ENCODE measurements at regions not wholly inside any gene's neighbourhood (a gene's known extent, or its start where the extent isn't known, plus 50 kb on each side); places are given as distances from the start of the nearest gene placed in this dataset.

- no peak overlapping the region for H2BK120ac ChIP-seq (ENCODE audit: low read depth, low read length, poor library complexity, severe bottlenecking)
- H3K56ac ChIP-seq (ENCODE audit: insufficient read length, low read depth, low read length), result no peak overlapping the region
Observed at GRCh38 chr4:20046179-20046578, 205.5 kb upstream of the SLIT2 start.

More at GRCh38 chr4:20046179-20046578, 205.5 kb upstream of the SLIT2 start:
- H4K91ac ChIP-seq (ENCODE audit: insufficient read length, low read depth, low read length), result no peak overlapping the region
- H3K4me2 ChIP-seq (ENCODE audit: insufficient read depth, insufficient read length, low read length), result no peak overlapping the region
- no peaks in the 10 kb centered on the region for H4K20me1 ChIP-seq (ENCODE audit: control insufficient read depth, insufficient read depth, insufficient read length)
- Mint-ChIP-seq H3K9me3 (no peaks in the 10 kb centered on the region), H3K4me3 (no peak overlapping the region), H3K4me1 (peaks cover 13 to 15% of the 10 kb centered on the region in 2 experiments), H3K27ac (no peak overlapping the region), H3K36me3 (ENCODE audit: insufficient read depth in 1 of 3, low read depth in 3 of 3) (no peaks in the 10 kb centered on the region), H3K27me3 (ENCODE audit: low read depth) (no peaks in the 10 kb centered on the region)
- H3K79me1 ChIP-seq (ENCODE audit: insufficient read depth, low read depth, low read length, poor library complexity, severe bottlenecking), result no peaks in the 10 kb centered on the region
- H4K5ac ChIP-seq (ENCODE audit: insufficient read length, low read depth, low read length), result no peak overlapping the region
- no peak overlapping the region for H4K8ac ChIP-seq (replicated peaks; ENCODE audit: insufficient read length, low read depth, low read length)
- no peak overlapping the region for H2BK15ac ChIP-seq (ENCODE audit: low read depth, low read length)
- H3K18ac ChIP-seq (ENCODE audit: insufficient read length, low read depth, low read length), result no peak overlapping the region
- no peak overlapping the region for H3T11ph ChIP-seq (ENCODE audit: low read length)
- no peaks in the 10 kb centered on the region for H3K79me2 ChIP-seq (ENCODE audit: insufficient read depth, low read length)
- no peak overlapping the region for H3K14ac ChIP-seq (ENCODE audit: insufficient read depth, low read length)
- no peak overlapping the region for H2AFZ ChIP-seq (ENCODE audit: low read length)
- no peak overlapping the region for H3K9ac ChIP-seq (ENCODE audit: extremely low read depth, insufficient read length, low read length)
- no peak overlapping the region for H2BK12ac ChIP-seq (ENCODE audit: insufficient read length, low read depth, low read length)
- TF ChIP-seq CTCF (conservative IDR thresholded peaks at IDR 0.05), result no peak
- no peak overlapping the region for H3K4ac ChIP-seq (ENCODE audit: low read depth, low read length)
- H3K23ac ChIP-seq (ENCODE audit: insufficient read length, low read depth, low read length), result no peak overlapping the region
- no peak overlapping the region for H2BK20ac ChIP-seq (ENCODE audit: low read depth, low read length, poor library complexity, severe bottlenecking)
- no peak overlapping the region for H3K27ac ChIP-seq (ENCODE audit: insufficient read length, low read depth, low read length)
- no CpG with 5 or more reads among the region's 4 CpGs for WGBS (ENCODE audit: extremely low coverage, insufficient read length, low lambda C conversion rate)
- H3K4me1 ChIP-seq (ENCODE audit: insufficient read depth, low read length), result peaks cover 6% of the 10 kb centered on the region
- H3K27me3 ChIP-seq (ENCODE audit: insufficient read depth, low read length), result no peaks in the 10 kb centered on the region
- H3K23me2 ChIP-seq (ENCODE audit: insufficient read length, low read depth, low read length, poor library complexity, severe bottlenecking), result no peaks in the 10 kb centered on the region
- no peak overlapping the region for H2BK5ac ChIP-seq (ENCODE audit: insufficient read length, low read length)
- no peak for DNase-seq
- H2AK5ac ChIP-seq (ENCODE audit: insufficient read length, low read length), result no peak overlapping the region
- H3K9me3 ChIP-seq (ENCODE audit: control insufficient read depth, low read depth, low read length), result no peaks in the 10 kb centered on the region
